Loucy (cell line): ENCODE measurements at regions not wholly inside any gene's neighbourhood (a gene's known extent, or its start where the extent isn't known, plus 50 kb on each side); places are given as distances from the start of the nearest gene placed in this dataset.

Experiments used
- H2AFZ ChIP-seq: fragments of 200-600 bp; sonication (generic); 2 replicates; pipeline ENCODE4 v1.6.0; 2016; ENCODE audit warnings: antibody characterized with exemption, mild to moderate bottlenecking, low read length, moderate library complexity
- H3F3A ChIP-seq: fragments of 200-600 bp; 2 replicates; pipeline ENCODE4 v1.6.0; 2016; ENCODE audit warnings: antibody characterized with exemption, low read depth, mild to moderate bottlenecking
- H3K27me3 ChIP-seq: fragments of 200-600 bp; sonication (generic); 2 replicates; pipeline ENCODE4 v1.6.1; 2014; ENCODE audit warnings: low read length, mild to moderate bottlenecking; ENCODE audit not compliant: insufficient read depth, poor library complexity, severe bottlenecking
- H3K36me3 ChIP-seq: fragments of 200-600 bp; sonication (generic); 2 replicates; pipeline ENCODE4 v1.6.1; 2016; ENCODE audit warnings: low read length; ENCODE audit not compliant: insufficient read depth
- H3K4me1 ChIP-seq: fragments of 200-600 bp; sonication (generic); 2 replicates; pipeline ENCODE4 v1.5.1; 2014; ENCODE audit warnings: low read length, mild to moderate bottlenecking; ENCODE audit not compliant: insufficient read depth, poor library complexity, severe bottlenecking
- H3K4me2 ChIP-seq: fragments of 200-600 bp; sonication (generic); 2 replicates; pipeline ENCODE4 v1.6.0; 2014; ENCODE audit warnings: antibody characterized with exemption, low read length, low read depth, mild to moderate bottlenecking; ENCODE audit not compliant: poor library complexity, severe bottlenecking
- H3K4me3 ChIP-seq: fragments of 200-600 bp; sonication (generic); 2 replicates; pipeline ENCODE4 v1.5.1; 2014; ENCODE audit warnings: low read length, mild to moderate bottlenecking, mixed read lengths; ENCODE audit not compliant: poor library complexity, severe bottlenecking
- H3K79me2 ChIP-seq: fragments of 200-600 bp; sonication (generic); 2 replicates; pipeline ENCODE4 v1.6.1; 2014; ENCODE audit warnings: low read length; ENCODE audit not compliant: insufficient read depth
- H3K9ac ChIP-seq: fragments of 200-600 bp; sonication (generic); 2 replicates; pipeline ENCODE4 v1.6.0; 2014; ENCODE audit warnings: mild to moderate bottlenecking, low read depth, low read length, moderate library complexity; ENCODE audit not compliant: poor library complexity, severe bottlenecking
- H3K9me2 ChIP-seq: fragments of 200-600 bp; sonication (generic); replicated peaks from 2 replicates; pipeline ENCODE4 v1.6.1; 2016; ENCODE audit warnings: low read depth, low read length, mixed read lengths
- H3K9me3 ChIP-seq: fragments of 200-600 bp; sonication (generic); 2 replicates; pipeline ENCODE4 v1.6.1; 2014; ENCODE audit warnings: mild to moderate bottlenecking, antibody characterized with exemption, low read length, low read depth; ENCODE audit not compliant: insufficient read depth
- H4K20me1 ChIP-seq: fragments of 200-600 bp; sonication (generic); 2 replicates; pipeline ENCODE4 v1.6.0; 2014; ENCODE audit warnings: antibody characterized with exemption, low read length, mild to moderate bottlenecking; ENCODE audit not compliant: insufficient read depth, poor library complexity, severe bottlenecking
- EZH2phosphoT487 ChIP-seq: fragments of 200-600 bp; IDR thresholded peaks from 2 replicates; pipeline ENCODE4 v1.6.1; 2018; ENCODE audit warnings: antibody characterized with exemption, mild to moderate bottlenecking, moderate library complexity, borderline replicate concordance
- TF ChIP-seq, protein P1 (sequence below): fragments of 200-600 bp; sonication (generic); conservative IDR thresholded peaks from 2 replicates; pipeline ENCODE4 v1.5.1; 2014; ENCODE audit warnings: mild to moderate bottlenecking, antibody characterized with exemption, low read length

DNA sequence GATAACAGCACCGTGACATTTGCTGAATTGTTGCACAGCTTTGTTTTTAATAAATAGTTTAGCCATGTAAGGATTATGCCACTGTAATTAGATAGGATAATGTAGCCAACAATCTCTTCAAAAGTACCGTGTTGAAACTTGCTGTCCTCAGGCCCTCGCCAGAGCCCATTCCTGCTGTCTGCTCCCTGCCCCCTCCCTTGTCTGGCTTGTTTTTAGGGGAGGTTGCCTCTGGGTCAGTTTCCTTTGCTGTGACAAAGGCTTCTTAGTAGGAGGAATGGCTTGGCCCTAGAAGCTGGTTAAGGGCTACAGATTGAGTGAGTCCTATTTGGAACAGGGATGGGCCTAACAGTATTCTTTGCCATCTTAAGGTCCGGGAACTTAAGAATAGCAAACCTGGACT is 107.9 kb downstream of the LMO4 start:
- Histone ChIP-seq H3K9me2 (no peaks in the 10 kb centered on the region), H3K9me3 (no peaks in the 10 kb centered on the region), H3K27me3 (no peaks in the 10 kb centered on the region), H3K9ac (no peak overlapping the region), H3K4me1 (no peaks in the 10 kb centered on the region), H3F3A (no peaks in the 10 kb centered on the region), H4K20me1 (no peaks in the 10 kb centered on the region), H2AFZ (no peak overlapping the region), H3K4me3 (no peak overlapping the region), H3K36me3 (no peaks in the 10 kb centered on the region), H3K4me2 (no peak overlapping the region), H3K79me2 (no peaks in the 10 kb centered on the region)
- no peak for TF ChIP-seq EZH2phosphoT487
- TF ChIP-seq, protein P1, sequence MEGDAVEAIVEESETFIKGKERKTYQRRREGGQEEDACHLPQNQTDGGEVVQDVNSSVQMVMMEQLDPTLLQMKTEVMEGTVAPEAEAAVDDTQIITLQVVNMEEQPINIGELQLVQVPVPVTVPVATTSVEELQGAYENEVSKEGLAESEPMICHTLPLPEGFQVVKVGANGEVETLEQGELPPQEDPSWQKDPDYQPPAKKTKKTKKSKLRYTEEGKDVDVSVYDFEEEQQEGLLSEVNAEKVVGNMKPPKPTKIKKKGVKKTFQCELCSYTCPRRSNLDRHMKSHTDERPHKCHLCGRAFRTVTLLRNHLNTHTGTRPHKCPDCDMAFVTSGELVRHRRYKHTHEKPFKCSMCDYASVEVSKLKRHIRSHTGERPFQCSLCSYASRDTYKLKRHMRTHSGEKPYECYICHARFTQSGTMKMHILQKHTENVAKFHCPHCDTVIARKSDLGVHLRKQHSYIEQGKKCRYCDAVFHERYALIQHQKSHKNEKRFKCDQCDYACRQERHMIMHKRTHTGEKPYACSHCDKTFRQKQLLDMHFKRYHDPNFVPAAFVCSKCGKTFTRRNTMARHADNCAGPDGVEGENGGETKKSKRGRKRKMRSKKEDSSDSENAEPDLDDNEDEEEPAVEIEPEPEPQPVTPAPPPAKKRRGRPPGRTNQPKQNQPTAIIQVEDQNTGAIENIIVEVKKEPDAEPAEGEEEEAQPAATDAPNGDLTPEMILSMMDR: no peak

DNA sequence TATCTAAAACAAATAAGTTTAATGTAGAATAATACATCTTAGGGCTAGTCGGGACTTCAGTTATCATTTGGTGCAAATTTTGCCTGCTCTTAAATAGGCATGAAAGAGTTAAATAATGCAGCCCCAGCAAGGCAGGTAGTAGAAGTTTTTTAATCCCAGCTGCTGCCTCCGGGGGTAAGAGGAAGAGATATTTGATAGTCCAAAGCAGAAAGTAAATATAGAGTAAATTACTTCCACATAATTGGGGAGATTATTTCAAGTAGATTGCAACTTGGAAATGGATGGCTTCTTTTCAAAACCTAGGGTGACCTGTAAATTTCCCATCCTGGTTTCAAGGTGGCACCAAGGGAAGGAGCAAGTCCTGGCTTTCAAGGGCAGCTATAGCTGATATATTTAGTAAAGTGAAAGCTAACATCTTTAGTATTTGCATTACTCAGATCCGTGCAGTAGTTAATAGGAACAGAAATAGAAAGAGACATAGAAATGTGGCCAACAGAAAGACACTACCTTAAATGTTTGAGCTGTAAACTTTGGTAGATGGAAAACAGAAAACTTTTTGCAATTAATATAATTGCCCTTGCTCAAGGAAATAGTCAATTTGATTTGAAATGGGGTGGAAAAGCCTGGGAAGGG is 109.1 kb downstream of the LMO4 start:
- no peak overlapping the region for H3K4me3 ChIP-seq
- no peaks in the 10 kb centered on the region for H3K9me3 ChIP-seq
- no peaks in the 10 kb centered on the region for H3K4me1 ChIP-seq
- H3K9me2 ChIP-seq: no peaks in the 10 kb centered on the region
- H3K27me3 ChIP-seq: no peaks in the 10 kb centered on the region
- no peaks in the 10 kb centered on the region for H4K20me1 ChIP-seq
- H3F3A ChIP-seq: no peaks in the 10 kb centered on the region
- no peaks in the 10 kb centered on the region for H3K79me2 ChIP-seq
- H3K36me3 ChIP-seq: no peaks in the 10 kb centered on the region
- TF ChIP-seq, protein P1: no peak
- TF ChIP-seq EZH2phosphoT487: no peak
- H2AFZ ChIP-seq: no peak overlapping the region
- no peak overlapping the region for H3K4me2 ChIP-seq
- H3K9ac ChIP-seq: no peak overlapping the region

DNA sequence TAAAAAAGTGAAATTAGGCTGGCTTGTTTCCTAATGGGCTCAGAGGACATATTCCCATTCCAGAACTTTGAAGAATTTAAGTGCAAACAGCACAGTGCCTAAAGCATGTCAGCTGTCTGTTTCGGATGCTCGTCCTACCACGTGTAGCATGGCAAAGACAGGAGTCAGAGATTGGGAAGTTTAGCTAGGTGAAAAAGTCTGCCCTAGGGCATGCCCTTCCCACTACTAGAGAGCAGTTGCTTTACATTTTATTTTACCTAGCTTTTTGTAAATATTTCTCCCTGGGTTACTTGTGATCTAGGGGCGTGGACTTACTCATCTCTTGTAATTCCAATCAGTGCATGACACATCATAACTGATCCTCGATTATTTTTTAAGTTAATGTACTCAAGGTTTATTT is 111.1 kb downstream of the LMO4 start:
- Histone ChIP-seq H3K9me3 (no peaks in the 10 kb centered on the region; the same call in 1 of the 2 replicates), H3K4me3 (no peak overlapping the region), H2AFZ (no peak overlapping the region), H3K9ac (no peak overlapping the region), H3K4me1 (no peaks in the 10 kb centered on the region), H3K4me2 (no peak overlapping the region), H3K27me3 (no peaks in the 10 kb centered on the region), H3K79me2 (no peaks in the 10 kb centered on the region), H4K20me1 (no peaks in the 10 kb centered on the region), H3K36me3 (no peaks in the 10 kb centered on the region), H3F3A (no peaks in the 10 kb centered on the region), H3K9me2 (no peaks in the 10 kb centered on the region)
- TF ChIP-seq EZH2phosphoT487: no peak
- TF ChIP-seq, protein P1: no peak
